Neural cell (in vitro differentiated cells): ENCODE measurements at regions not wholly inside any gene's neighbourhood (a gene's known extent, or its start where the extent isn't known, plus 50 kb on each side); places are given as distances from the start of the nearest gene placed in this dataset.

Source experiments
- EZH2 ChIP-seq: fragments of 200-600, 300-800 bp; shearing (Covaris generic), sonication (generic); IDR thresholded peaks from 2 replicates; pipeline ENCODE4 v1.6.1; 2014; ENCODE audit warnings: antibody characterized with exemption, low read length, borderline replicate concordance, mild to moderate bottlenecking; ENCODE audit not compliant: insufficient read depth, poor library complexity, severe bottlenecking
- POLR2AphosphoS5 ChIP-seq: IDR thresholded peaks from 2 replicates; pipeline ENCODE4 v1.6.1; 2012
- TF ChIP-seq, protein P1 (sequence below): fragments of 450-650 bp; IDR thresholded peaks from 2 replicates; pipeline ENCODE4 v1.5.1; 2014; ENCODE audit warnings: antibody characterized with exemption, mild to moderate bottlenecking, moderate library complexity; ENCODE audit not compliant: poor library complexity, severe bottlenecking

DNA sequence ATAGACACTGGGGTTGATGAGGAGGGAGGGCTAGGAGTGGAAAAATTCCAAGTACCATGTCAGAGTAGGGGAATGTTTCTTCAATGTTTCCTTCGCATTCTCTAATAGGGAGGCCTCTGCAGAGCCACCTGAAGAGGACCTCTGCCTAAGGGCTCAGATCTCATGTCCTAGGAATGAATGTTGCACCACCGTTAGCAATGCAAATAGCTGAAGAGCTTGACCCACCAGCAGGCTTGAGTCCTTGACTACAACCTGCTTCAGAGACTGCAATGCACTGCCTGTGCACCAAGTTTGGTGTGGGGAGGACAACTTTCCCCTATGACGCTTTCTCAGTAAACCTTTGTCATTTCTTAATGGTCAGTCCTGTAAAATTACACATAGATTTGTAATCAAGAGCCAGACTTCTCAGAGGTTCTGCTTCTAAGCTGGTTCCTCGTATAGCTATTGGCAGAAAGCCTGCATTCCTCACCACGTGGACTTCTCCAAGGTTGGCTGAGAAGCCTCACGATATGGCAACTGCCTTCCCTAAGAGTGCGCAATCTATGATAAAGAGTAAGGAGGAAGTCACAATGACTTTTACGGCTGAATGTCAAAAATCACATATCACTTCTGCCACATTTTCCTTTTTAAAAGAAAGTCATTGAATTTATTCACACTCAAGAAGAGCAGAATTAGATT, 600.7 kb upstream of the PTGER4 start:
- no peak for TF ChIP-seq EZH2
- TF ChIP-seq, protein P1, sequence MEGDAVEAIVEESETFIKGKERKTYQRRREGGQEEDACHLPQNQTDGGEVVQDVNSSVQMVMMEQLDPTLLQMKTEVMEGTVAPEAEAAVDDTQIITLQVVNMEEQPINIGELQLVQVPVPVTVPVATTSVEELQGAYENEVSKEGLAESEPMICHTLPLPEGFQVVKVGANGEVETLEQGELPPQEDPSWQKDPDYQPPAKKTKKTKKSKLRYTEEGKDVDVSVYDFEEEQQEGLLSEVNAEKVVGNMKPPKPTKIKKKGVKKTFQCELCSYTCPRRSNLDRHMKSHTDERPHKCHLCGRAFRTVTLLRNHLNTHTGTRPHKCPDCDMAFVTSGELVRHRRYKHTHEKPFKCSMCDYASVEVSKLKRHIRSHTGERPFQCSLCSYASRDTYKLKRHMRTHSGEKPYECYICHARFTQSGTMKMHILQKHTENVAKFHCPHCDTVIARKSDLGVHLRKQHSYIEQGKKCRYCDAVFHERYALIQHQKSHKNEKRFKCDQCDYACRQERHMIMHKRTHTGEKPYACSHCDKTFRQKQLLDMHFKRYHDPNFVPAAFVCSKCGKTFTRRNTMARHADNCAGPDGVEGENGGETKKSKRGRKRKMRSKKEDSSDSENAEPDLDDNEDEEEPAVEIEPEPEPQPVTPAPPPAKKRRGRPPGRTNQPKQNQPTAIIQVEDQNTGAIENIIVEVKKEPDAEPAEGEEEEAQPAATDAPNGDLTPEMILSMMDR: no peak
- no peak for TF ChIP-seq POLR2AphosphoS5
